WTC11 (cell line): ENCODE measurements at regions not wholly inside any gene's neighbourhood (a gene's known extent, or its start where the extent isn't known, plus 50 kb on each side); places are given as distances from the start of the nearest gene placed in this dataset.

Experiments used
- ATAC-seq: fragments of 200-7000 bp; cut with Tn5 transposase; 2 replicates; pipeline ENCODE4 v1.10.0; 2021; ENCODE audit warnings: mild to moderate bottlenecking, moderate library complexity
- CTCF ChIA-PET: fragments of 300-600 bp; sonication (Branson Sonifier 250); formaldehyde crosslinking; loops from one replicate; lab custom pipeline; 2021; ENCODE audit warnings: antibody characterized with exemption; lab: Charles Lee
- POLR2A ChIA-PET: fragments of 350-600 bp; sonication (Branson Sonifier 250); formaldehyde crosslinking; loops from one replicate; lab custom pipeline; 2021; ENCODE audit warnings: antibody characterized with exemption; lab: Charles Lee
- DNase-seq: peaks from one replicate; pipeline ENCODE4 v3.0.0; 2021; ENCODE audit warnings: low spot score
- H3K27ac Mint-ChIP-seq: 2 replicates; pipeline ENCODE4 v1.8.0; 2021; ENCODE audit warnings: mixed read lengths
- H3K27me3 Mint-ChIP-seq: 2 replicates; pipeline ENCODE4 v1.8.0; 2021; ENCODE audit warnings: low read depth, mild to moderate bottlenecking, moderate library complexity, mixed read lengths
- H3K36me3 Mint-ChIP-seq: 2 replicates; pipeline ENCODE4 v1.8.0; 2021; ENCODE audit warnings: mixed read lengths
- H3K4me1 Mint-ChIP-seq: 2 replicates; pipeline ENCODE4 v1.8.0; 2022; ENCODE audit warnings: mixed read lengths
- H3K4me3 Mint-ChIP-seq: 2 replicates; pipeline ENCODE4 v1.8.0; 2021; ENCODE audit warnings: mild to moderate bottlenecking, moderate library complexity, mixed read lengths
- H3K9me3 Mint-ChIP-seq: 2 replicates; pipeline ENCODE4 v1.8.0; 2021; ENCODE audit warnings: mixed read lengths
- ATF2 ChIP-seq: sonication (generic); formaldehyde crosslinking; IDR thresholded peaks from 2 replicates; pipeline ENCODE4 v1.8.1; 2022; ENCODE audit warnings: low read depth, missing genetic modification reagents, borderline replicate concordance
- ESRRA ChIP-seq: sonication (generic); formaldehyde crosslinking; IDR thresholded peaks from 2 replicates; pipeline ENCODE4 v1.8.1; 2022; ENCODE audit warnings: mild to moderate bottlenecking, missing genetic modification reagents, borderline replicate concordance
- FOXJ3 ChIP-seq: sonication (generic); formaldehyde crosslinking; IDR thresholded peaks from 2 replicates; pipeline ENCODE4 v1.9.0; 2021; ENCODE audit warnings: missing genetic modification reagents, mild to moderate bottlenecking, borderline replicate concordance
- GTF2I ChIP-seq: fragments of 250-450 bp; sonication (Bioruptor Pico); conservative IDR thresholded peaks from 2 replicates; pipeline ENCODE4 v1.4.0; 2021; ENCODE audit warnings: mild to moderate bottlenecking
- IRF1 ChIP-seq: sonication (generic); formaldehyde crosslinking; IDR thresholded peaks from 2 replicates; pipeline ENCODE4 v1.8.0; 2023; ENCODE audit warnings: missing genetic modification reagents
- KAT7 ChIP-seq: sonication (generic); formaldehyde crosslinking; IDR thresholded peaks from 2 replicates; pipeline ENCODE4 v1.8.1; 2023; ENCODE audit warnings: missing genetic modification reagents, mild to moderate bottlenecking, borderline replicate concordance
- NR1H2 ChIP-seq: sonication (generic); formaldehyde crosslinking; IDR thresholded peaks from 2 replicates; pipeline ENCODE4 v1.9.0; 2021; ENCODE audit warnings: mild to moderate bottlenecking, moderate library complexity, missing genetic modification reagents
- TCF7 ChIP-seq: sonication (generic); formaldehyde crosslinking; IDR thresholded peaks from 2 replicates; pipeline ENCODE4 v1.8.0; 2022; ENCODE audit warnings: mild to moderate bottlenecking, low read depth, missing genetic modification reagents, moderate library complexity
- USF1 ChIP-seq: sonication (generic); formaldehyde crosslinking; IDR thresholded peaks from 2 replicates; pipeline ENCODE4 v1.8.0; 2022; ENCODE audit warnings: mild to moderate bottlenecking, missing genetic modification reagents
- ZBTB43 ChIP-seq: sonication (generic); formaldehyde crosslinking; IDR thresholded peaks from 2 replicates; pipeline ENCODE4 v1.8.1; 2023; ENCODE audit warnings: mild to moderate bottlenecking, missing genetic modification reagents
- ZNF281 ChIP-seq: sonication (generic); formaldehyde crosslinking; IDR thresholded peaks from 2 replicates; pipeline ENCODE4 v1.8.0; 2023; ENCODE audit warnings: mild to moderate bottlenecking, missing genetic modification reagents
- ZNF425 ChIP-seq: fragments of 250-450 bp; sonication (Bioruptor Pico); conservative IDR thresholded peaks from 2 replicates; pipeline ENCODE4 v1.9.0; 2021; ENCODE audit warnings: mild to moderate bottlenecking
- ZNF532 ChIP-seq: fragments of 250-450 bp; sonication (Bioruptor Pico); IDR thresholded peaks from 2 replicates; pipeline ENCODE4 v1.9.0; 2021; ENCODE audit warnings: mild to moderate bottlenecking, borderline replicate concordance
- ZSCAN18 ChIP-seq: fragments of 250-450 bp; sonication (Bioruptor Pico); IDR thresholded peaks from 2 replicates; pipeline ENCODE4 v2.1.2; 2022; ENCODE audit warnings: mild to moderate bottlenecking, moderate library complexity

- CTCF ChIA-PET: interaction anchor here (1.0 to 1.3 kb wide), 2 partner anchors 16 to 213 kb away, joined by 3 read pairs; no protein-coding TSS in a partner anchor
- TF ChIP-seq USF1 (CRISPR knock-in tag) (no peak), ZBTB43 (CRISPR knock-in tag) (no peak), ATF2 (CRISPR knock-in tag) (no peak), TCF7 (no peak), NR1H2 (CRISPR knock-in tag) (no peak), ZNF425 (no peak), GTF2I (CRISPR knock-in tag) (no peak), ZSCAN18 (CRISPR knock-in tag) (no peak), ZNF281 (CRISPR knock-in tag) (no peak), KAT7 (CRISPR knock-in tag) (no peak), FOXJ3 (CRISPR knock-in tag) (no peak), IRF1 (CRISPR knock-in tag) (no peak), ZNF532 (CRISPR knock-in tag) (no peak), ESRRA (CRISPR knock-in tag) (no peak)
- Mint-ChIP-seq H3K27me3 (no peaks in the 10 kb centered on the region), H3K27ac (no peak overlapping the region), H3K9me3 (peaks cover 20% of the 10 kb centered on the region), H3K36me3 (peaks cover 20% of the 10 kb centered on the region), H3K4me3 (no peak overlapping the region), H3K4me1 (peaks cover 44% of the 10 kb centered on the region)
- DNase-seq (no peak), ATAC-seq (no peak)
- POLR2A ChIA-PET: no interaction called here
These were observed 141.4 kb upstream of the CXADR start for GRCh38 chr21:17371450-17371849.
